ENCODE measurements at regions not wholly inside any gene's neighbourhood (a gene's known extent, or its start where the extent isn't known, plus 50 kb on each side); places are given as distances from the start of the nearest gene placed in this dataset.
A peak's percentile ranks its signal among the peaks of the same experiment; 100 is the strongest.

DNA sequence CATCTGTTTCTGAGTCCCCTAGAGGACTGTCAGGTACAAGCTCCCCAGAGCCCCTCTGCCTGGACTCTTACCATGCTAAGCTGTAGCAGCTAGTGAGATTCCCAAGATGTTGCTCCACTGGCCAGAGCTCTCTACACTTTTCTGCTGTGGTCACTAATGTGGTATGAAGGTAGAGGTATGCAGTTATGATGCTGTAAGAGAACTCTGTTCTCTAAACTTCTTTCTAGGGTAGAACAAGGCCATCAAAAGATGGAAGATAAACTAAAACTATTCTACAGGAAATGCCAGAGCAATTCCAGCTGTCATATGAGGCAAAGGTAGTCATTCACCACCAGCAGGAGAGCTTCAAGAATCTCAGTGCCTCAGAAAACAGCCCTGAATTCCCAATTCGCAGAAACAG is 517.4 kb upstream of the ARRDC4 start:
- DNase-seq, result no peak
- intact Hi-C loops (cut with DNase I), result no loop called here

DNA sequence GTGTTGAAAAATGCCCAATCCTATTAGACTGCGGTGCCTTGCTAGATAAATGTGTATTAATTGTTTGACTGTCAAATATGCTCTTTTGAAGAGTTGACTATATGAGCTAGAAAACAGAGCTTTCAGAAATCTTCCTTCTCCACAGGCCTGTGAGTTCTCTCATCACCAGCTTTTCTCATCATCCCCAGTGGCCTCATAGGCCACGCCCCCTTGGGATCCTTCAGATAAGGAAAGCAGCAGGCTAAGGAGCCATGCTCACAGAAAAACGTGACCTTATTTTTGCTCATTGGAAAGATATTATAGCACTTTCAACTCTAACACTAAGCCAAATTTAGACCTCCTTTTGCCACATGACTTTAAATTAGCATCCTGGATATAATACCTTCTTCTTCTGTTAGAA is 514.4 kb upstream of the ARRDC4 start:
- intact Hi-C loops (cut with DNase I), result no loop called here
- no peak for DNase-seq

DNA sequence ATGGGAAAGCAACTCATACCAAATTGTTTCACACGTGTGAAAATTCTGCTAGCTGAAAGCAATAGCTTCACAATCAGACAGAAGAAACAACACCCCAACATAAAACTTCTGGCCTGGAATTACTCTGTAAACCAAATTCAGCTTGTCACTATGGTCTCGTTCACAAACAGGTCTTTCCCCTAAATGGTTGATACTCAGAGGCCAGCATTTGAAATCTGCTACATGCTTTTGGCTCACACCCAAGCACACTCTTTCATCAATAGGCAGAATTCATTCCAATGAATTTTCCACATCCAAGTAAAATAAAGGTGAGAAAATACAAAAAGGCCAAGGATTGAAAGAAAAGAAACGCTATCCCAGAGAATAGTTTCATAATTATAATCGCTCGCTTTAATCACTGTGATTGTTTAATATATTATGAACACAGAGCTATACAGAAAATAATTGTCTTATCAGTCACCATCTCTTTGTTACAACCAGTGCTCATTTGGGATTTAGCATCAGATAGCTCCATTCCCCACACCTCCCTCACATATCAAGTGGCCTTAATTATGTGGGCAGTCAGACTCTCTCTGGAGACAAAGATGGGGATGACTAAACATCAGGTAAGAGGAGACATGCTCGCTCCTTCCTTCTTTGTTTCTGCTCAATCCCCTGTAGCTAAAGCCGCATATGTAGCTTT is 503.8 kb upstream of the ARRDC4 start:
- intact Hi-C loops (cut with DNase I), result no loop called here
- no peak for DNase-seq

DNA sequence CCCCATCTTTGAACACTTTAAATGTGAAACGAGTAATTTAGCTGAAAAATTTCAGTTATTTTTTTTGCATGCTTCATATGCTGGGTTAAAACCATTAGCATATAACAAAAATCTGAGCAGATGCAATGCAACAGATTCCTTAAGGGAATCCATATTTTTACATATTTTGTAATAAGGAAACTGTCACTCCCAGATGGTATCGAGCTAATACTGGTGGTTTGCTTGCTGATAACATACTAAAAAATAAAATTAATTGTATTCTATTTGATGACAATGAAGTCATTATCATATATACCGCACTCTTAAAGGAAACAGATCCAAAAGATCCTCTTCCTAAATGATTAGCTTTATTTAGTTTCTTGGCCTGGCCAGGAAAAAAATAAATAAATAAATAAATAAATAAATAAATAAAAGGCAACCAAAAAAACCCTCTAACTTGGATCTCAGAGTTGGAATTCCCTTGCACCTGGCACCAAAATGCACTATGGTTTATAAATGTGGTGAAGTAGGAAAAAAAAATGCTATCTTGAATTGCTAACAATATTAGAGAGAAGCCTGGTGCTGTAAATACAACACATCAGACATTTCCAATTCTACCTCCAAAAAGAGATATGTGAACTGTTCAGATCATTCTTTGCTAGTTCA is 503.2 kb upstream of the ARRDC4 start:
- intact Hi-C loops (cut with DNase I), result no loop called here
- DNase-seq, result no peak

DNA sequence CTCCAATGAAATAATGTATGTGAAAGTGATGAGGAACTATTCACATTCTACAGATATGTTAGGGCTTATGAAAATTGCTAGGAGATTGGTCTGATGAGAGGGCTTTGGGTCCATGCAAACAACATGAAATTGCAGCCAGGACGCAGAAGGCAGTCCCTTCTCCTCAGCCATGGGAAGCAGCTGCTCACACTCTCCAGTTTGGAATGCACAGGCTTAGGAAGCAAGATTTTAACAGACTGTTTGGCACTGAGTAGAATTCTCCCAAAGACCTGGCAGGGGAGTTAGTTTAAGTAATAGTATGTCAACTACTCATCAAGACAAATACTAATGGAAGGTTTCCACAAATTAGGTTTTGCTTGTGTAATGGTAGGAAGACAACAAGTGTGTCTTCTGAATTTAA is 500.7 kb upstream of the ARRDC4 start:
- intact Hi-C loops (cut with DNase I), result no loop called here
- no peak for DNase-seq

DNA sequence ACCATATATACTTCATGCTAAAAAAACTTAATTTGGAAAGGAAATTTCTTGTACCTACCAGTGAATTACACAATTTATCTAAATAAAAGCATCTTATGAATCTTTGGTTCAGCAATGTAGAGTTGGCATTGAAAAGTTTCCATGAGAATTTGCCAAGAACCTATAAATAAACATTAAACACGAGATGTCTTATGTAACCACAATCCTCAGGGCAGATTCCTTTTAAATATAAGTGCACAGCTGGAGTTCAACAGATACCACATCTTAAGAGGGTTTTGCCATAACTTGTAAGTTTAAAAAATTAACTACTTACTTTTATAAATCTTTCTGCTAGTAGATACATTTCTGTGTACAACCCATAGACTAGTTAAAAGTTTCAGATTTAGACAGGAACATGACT is 499.3 kb upstream of the ARRDC4 start:
- no peak for DNase-seq
- intact Hi-C loops (cut with DNase I), result no loop called here

DNA sequence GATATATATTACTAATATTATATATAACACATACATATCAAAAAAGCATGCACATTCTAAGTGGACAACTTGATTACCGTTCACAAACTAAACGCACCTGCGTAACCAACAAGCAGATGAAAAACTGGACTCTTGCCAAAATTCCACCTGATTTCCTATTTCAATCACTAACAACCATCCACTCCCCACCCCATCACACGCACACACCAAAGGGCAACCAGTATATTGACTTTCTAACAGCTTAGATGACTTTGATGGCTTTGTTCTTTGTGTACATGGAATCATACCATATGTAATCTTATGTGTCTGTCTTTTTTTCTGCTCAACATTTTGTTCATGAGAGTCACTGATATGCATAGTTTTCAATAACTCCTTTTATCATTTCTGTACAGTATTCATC is 496.8 kb upstream of the ARRDC4 start:
- no peak for DNase-seq
- intact Hi-C loops (cut with DNase I), result no loop called here

DNA sequence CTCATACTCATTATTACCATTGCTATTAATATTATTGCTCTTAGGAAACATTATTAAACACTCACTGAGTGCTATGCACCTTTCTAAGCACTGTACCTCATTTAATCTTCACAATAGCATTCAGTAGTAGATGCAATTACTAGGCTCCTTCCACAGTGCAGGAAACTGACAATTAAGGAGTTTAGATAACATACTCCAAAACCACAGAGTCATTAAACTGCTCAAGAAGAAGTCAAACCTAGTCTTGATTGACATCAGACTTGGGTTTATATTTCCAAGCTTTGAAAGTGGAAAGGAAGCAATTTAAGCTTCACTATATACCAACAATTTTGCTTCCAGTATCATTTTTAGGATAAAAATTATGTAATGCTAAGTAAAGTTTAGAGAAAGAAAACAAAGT is 490.1 kb upstream of the ARRDC4 start:
- intact Hi-C loops (cut with DNase I), result no loop called here

DNA sequence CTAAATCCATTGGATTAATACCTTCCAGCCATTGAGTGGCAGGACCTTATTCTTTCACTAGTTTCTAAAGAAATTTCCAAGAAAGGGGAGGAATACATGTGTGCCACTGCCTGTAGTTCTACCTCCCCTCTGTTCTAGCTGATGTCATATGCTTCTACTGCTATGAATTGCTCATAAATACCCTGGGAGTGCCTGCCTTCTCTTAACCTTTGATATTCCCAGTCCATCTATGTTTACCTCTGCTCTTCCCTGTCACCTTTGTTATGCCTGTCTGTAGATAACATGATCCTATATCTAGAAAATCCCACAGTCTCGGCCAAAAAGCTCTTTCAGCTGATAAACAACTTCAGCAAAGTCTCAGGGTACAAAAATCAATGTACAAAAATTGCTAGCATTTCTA is 486.9 kb upstream of the ARRDC4 start:
- intact Hi-C loops (cut with DNase I), result no loop called here
- DNase-seq, result no peak

More for the DNA sequence above, 490.1 kb upstream of the ARRDC4 start:
- no peak for DNase-seq

DNA sequence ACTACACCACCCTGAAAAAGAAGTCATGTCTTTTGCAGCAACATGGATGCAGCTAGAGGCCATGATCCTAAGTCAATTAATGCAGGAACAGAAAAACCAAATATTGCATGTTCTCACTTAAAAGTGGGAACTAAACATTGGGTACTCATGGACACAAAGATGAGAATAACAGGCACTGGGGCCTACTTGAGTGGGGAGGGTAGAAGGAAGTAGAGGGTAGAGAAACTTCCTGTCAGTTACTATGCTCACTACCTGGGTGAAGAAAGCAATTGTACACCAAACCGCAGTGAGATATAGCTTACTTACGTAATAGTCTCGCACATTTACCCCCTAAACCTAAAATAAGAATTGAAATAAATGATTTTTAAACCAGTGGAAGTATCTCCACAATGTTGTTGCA is 480.5 kb upstream of the ARRDC4 start:
- intact Hi-C loops (cut with DNase I), result no loop called here

DNA sequence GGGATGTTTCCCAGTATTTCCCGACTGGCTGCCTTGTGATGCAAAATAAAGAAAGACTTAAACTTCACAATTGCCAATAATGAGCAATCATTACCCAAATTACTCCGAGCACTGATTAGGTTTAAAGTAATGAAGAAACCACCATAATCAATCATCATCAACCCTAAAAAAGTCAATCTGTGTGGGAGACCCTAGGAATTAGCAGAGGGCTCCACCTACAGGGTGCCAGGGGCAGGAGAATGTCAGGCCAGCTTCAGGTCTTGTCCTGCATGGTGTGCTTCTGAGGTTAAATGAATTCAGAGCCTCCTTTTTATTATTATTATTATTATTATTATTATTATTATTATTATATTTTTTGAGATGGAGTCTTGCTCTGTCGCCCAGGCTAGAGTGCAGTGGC is 478.0 kb upstream of the ARRDC4 start:
- no peak for DNase-seq
- intact Hi-C loops (cut with DNase I), result no loop called here

More for the DNA sequence above, 480.5 kb upstream of the ARRDC4 start:
- no peak for DNase-seq

DNA sequence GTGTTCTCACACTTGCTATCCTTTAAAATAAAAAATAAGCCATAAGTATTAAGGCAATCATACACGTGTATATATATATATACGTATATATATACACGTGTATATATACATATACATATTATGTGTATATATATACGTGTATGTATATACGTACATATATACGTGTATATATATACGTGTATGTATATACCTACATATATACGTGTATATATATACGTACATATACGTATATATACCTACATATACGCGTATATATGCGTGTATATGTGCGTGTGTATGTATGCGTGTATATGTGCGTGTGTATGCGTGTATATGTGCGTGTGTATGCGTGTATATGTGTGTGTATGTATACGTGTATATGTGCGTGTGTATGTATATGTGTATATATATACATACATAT is 477.3 kb upstream of the ARRDC4 start:
- no peak for DNase-seq
- intact Hi-C loops (cut with DNase I), result no loop called here

DNA sequence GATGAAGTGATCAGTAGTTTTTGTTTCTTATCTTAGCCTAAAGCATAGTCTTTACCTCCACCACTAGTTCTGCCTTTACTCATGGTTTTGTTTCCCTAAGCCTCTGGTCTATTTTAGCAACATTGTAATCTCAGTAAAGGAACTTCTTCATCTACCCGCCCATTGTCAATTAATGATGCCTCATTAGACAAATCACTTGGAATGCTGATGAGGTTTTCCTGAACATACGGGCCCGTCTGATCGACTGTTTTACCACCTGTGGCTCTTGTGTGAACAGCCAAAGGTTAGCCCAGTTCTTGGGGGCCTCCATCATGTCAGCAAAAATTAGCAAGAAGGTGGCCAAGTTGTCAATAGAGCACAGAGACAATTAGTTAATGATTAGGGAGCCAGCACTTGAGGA is 470.1 kb upstream of the ARRDC4 start:
- no peak for DNase-seq
- intact Hi-C loops (cut with DNase I), result no loop called here

DNA sequence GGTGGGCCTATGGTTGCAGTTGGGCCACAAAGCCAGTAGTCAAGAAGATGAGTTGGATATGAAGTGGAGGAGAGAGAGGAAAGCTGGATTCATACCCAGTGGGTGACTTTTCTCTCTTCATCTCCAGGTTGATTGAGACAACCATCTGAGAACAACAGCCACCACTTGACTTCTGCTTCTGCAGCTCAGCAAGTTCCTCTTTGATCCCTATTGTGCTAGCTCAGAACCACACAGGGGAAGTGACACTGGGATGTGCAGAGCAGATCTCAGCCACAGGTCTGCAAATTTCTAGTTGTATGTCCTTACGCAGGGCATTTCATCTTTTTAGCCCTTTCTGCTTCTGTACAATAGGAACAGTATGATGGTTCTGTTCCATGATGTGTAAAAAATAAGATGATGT is 459.2 kb upstream of the ARRDC4 start:
- intact Hi-C loops (cut with DNase I), result no loop called here
- DNase-seq, result peak in 5 of 42 donors; percentile 2 to 18 (median 6)

DNA sequence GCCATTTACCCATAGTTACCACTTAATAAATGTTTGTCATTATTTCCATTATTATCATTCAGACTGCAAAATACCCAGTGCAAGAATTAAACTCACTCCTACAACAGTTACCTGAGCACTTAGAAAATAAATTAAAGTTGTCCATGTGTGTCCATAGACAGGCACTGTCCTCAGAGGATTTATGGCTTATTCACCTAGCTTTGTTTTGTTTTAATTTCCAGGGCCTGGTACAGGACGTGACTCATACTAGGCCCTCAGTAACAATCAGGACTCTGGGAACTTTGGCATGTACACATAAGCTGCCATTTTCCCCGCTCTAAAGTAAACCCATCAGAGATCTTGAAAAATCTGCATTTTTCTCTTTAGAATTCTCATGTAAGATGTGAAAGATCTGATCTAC is 458.5 kb upstream of the ARRDC4 start:
- no peak for DNase-seq
- intact Hi-C loops (cut with DNase I), result no loop called here

DNA sequence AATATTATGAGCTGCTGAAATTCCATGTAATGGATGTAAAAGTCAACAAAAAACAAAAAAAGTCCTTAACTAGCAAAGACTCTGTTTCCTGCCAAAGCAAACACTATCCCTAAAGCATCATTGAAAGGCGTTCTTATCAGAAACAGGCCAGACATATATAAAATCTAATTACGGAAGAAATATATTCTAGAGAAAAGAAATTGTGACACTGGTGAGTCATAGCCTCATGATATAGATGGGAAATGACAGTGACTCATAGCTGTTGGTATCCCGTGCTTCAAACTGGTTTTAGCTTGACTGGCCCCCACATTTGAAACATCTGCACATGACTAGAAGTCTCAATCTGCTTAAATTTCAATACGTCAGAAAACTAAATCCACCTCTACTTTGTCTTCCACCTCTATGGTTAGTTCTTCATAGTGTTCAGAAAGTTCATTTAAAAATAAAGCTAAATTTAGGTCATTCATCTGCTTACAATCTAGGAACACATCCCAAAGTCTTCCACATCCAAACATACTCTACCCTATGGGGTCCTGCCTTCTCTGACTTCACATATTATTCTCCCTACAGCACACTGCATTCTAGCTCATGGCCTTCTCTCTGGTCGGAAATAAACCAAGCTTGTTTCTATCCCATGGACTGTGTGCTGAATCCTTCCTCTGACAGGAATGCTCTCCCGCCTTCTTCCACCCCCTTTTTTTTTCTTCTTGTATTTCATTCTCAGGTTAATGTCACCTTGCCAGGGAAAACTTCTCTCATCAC is 456.3 kb upstream of the ARRDC4 start:
- intact Hi-C loops (cut with DNase I), result no loop called here
- DNase-seq, result no peak

DNA sequence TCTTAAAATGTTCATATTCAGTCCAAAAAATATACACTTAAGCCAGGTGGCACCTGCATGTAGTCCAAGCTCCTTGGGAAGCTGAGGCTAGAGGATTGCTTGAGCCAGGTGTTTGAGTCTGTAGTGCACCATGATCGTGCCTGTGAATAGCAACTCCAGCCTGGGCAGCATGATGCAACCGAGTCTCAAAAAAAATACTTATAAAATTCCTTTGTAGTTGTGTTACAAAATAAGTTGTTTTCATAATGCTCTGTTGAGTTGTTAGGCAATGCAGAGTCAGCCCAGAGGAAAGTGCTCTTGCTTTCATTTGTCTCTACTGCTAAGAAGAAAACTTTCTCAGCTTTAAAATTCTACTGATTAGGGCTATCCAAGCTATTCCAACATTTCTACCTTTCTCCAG is 442.8 kb upstream of the ARRDC4 start:
- DNase-seq, result no peak
- intact Hi-C loops (cut with DNase I), result no loop called here

DNA sequence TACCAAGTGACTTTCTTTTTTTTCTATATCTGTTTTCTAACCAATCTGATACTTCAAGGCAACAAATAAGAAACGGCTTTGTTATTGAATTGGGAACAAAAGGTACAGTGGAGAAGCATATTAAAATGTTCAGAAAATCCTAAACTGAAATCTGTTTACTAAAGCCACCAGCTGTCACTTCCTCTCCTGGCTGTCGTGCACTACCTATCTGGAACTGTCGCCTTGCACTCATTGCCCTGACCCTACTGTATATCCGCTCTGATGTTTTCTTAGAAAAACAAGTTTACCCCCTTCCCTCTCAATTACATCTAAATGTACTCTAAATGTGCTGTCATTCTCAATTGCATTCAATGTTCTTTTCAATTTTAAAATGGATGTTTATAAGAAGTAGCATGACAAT is 439.8 kb upstream of the ARRDC4 start:
- DNase-seq, result no peak
- intact Hi-C loops (cut with DNase I), result no loop called here

DNA sequence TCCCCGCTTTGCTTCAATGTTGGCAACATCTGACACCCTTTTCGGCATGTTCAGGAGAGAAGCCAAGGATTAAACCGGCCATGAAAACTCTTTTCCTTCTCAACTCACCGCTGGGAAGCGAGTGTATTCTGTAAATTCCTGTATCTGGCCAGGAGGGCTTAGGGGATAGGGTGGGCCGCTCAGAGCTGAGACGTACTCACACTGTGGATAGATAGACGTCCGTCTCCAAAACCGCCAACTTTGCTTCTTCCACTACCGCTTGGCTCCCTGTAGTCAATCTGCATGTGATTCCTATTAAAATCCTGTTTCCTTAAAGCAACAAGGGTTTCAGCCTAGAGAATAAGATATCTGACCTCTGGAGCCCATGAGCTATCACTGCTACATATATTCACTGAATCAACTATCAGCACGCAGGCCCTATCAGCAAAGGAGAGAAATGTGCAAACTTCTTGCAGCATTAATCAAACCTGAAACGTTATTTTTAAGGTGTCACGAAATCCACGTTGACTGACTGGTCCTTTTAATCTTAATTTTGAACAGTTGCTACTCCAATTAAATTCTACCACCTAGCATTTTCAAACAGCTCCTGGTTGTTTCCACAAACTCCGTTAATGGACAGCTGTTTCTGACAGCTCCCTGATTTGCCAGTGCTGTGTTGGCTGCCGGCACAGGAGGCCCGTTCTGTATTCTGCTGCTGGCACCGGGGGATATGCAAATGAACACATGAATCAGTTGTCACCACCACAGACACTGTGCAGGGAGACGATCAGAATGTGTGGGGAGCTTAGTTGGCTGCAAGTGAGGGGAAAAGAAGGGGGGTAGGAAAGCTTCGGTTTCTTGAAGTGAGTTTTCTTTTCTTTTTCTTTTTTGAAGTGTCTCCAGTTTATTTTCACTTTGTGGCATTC is 438.9 kb upstream of the ARRDC4 start:
- peak; percentile 29 to 89 (median 63) for DNase-seq
- intact Hi-C loops (cut with DNase I), result no loop called here

DNA sequence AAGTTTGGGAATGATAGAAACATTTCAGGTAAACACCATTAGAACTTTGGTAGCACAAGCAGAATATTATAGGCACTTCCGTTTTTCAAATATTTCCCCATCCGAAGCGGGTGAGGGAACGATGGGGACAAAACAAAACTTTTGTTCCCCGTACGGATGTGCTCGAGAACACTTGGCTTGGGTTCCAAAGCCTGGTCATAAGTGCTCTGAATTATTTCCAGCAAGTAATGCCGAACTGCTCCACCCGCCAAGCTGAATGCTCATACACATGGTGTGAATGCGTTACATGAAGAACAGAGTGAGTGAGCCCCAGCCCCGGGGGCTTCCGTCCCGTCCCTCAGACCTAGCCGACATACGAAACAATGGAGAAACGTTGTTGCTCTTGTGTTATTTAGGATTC is 438.2 kb upstream of the ARRDC4 start:
- intact Hi-C loops (cut with DNase I), result no loop called here
- DNase-seq, result peak in 1 of 42 donors; percentile 17

Data from head of caudate nucleus (tissue), 42 donors.